ENCODE measurements at regions not wholly inside any gene's neighbourhood (a gene's known extent, or its start where the extent isn't known, plus 50 kb on each side); places are given as distances from the start of the nearest gene placed in this dataset.
"Not testable (repeated sequence)": the region's sequence is repeated elsewhere in the genome, so short reads cannot be mapped to it uniquely, and the experiment has no call there.

- H3K4me1 ChIP-seq (ENCODE audit: control insufficient read depth, extremely low read depth, insufficient read depth, low read length) = no peaks in the 10 kb centered on the region
- no peak for DNase-seq (ENCODE audit: low read depth, low spot score)
- H3K79me2 ChIP-seq (ENCODE audit: control insufficient read depth, insufficient read depth, low read length) = no peaks in the 10 kb centered on the region
- H3K9me1 ChIP-seq (ENCODE audit: control insufficient read depth, extremely low read depth, insufficient read depth, low read length) = no peaks in the 10 kb centered on the region
- no peaks in the 10 kb centered on the region for H3K36me3 ChIP-seq (ENCODE audit: control insufficient read depth in 2 of 2, extremely low read depth in 1 of 2, insufficient read depth in 2 of 2, low read length in 2 of 2)
- H3K27ac ChIP-seq (ENCODE audit: control insufficient read depth, insufficient read depth, low read length) = no peak overlapping the region
- H3K4me3 ChIP-seq (ENCODE audit: control insufficient read depth in 2 of 3, extremely low read depth in 1 of 3, insufficient read depth in 2 of 3, low read depth in 1 of 3, low read length in 3 of 3) = no peak overlapping the region
- no peaks in the 10 kb centered on the region for H3K27me3 ChIP-seq (ENCODE audit: control insufficient read depth, extremely low read depth, insufficient read depth, low read length)
- H3K9ac ChIP-seq (ENCODE audit: control insufficient read depth, extremely low read depth, insufficient read depth, low read length) = no peak overlapping the region
- no peak for FAIRE-seq
- dilution Hi-C loops (cut with MboI; ENCODE audit: extremely low pct_ligation_motif_present, low sequenced_read_pairs) = no loop called here
- TF ChIP-seq EZH2 (IDR thresholded peaks at IDR 0.05; ENCODE audit: low read length) (no peak), CTCF (optimal IDR thresholded peaks at IDR 0.05 in 1 of 3, IDR thresholded peaks at IDR 0.05 in 1 of 3, conservative IDR thresholded peaks at IDR 0.05 in 1 of 3; ENCODE audit: extremely low read depth in 1 of 3, insufficient read depth in 2 of 3, low read length in 3 of 3) (no peak)
- H4K20me1 ChIP-seq (ENCODE audit: control insufficient read depth, extremely low read depth, insufficient read depth, low read length) = no peaks in the 10 kb centered on the region
- H3K4me2 ChIP-seq (ENCODE audit: control insufficient read depth, extremely low read depth, insufficient read depth, low read depth, low read length) = no peak overlapping the region
- no peak overlapping the region for H2AFZ ChIP-seq (ENCODE audit: control insufficient read depth, low read length)
- no peaks in the 10 kb centered on the region for H3K9me3 ChIP-seq (ENCODE audit: control insufficient read depth, low read depth, low read length)
Observed at GRCh38 chr2:183476490-183476889, 352.2 kb downstream of the NUP35 start.

- Histone ChIP-seq H3K27ac (ENCODE audit: control insufficient read depth, insufficient read depth, low read length) (no peak overlapping the region), H4K20me1 (ENCODE audit: control insufficient read depth, extremely low read depth, insufficient read depth, low read length) (no peaks in the 10 kb centered on the region), H3K27me3 (ENCODE audit: control insufficient read depth, extremely low read depth, insufficient read depth, low read length) (no peaks in the 10 kb centered on the region), H3K79me2 (ENCODE audit: control insufficient read depth, insufficient read depth, low read length) (no peaks in the 10 kb centered on the region), H3K9me1 (ENCODE audit: control insufficient read depth, extremely low read depth, insufficient read depth, low read length) (no peaks in the 10 kb centered on the region), H3K9ac (ENCODE audit: control insufficient read depth, extremely low read depth, insufficient read depth, low read length) (no peak overlapping the region), H3K4me1 (ENCODE audit: control insufficient read depth, extremely low read depth, insufficient read depth, low read length) (no peaks in the 10 kb centered on the region), H2AFZ (ENCODE audit: control insufficient read depth, low read length) (no peak overlapping the region), H3K36me3 (ENCODE audit: control insufficient read depth in 2 of 2, extremely low read depth in 1 of 2, insufficient read depth in 2 of 2, low read length in 2 of 2) (no peaks in the 10 kb centered on the region), H3K4me2 (ENCODE audit: control insufficient read depth, extremely low read depth, insufficient read depth, low read depth, low read length) (no peak overlapping the region), H3K4me3 (ENCODE audit: control insufficient read depth in 2 of 3, extremely low read depth in 1 of 3, insufficient read depth in 2 of 3, low read depth in 1 of 3, low read length in 3 of 3) (no peak overlapping the region), H3K9me3 (ENCODE audit: control insufficient read depth, low read depth, low read length) (no peaks in the 10 kb centered on the region)
- FAIRE-seq = no peak
- no peak for TF ChIP-seq CTCF (optimal IDR thresholded peaks at IDR 0.05 in 1 of 3, IDR thresholded peaks at IDR 0.05 in 1 of 3, conservative IDR thresholded peaks at IDR 0.05 in 1 of 3; ENCODE audit: extremely low read depth in 1 of 3, insufficient read depth in 2 of 3, low read length in 3 of 3)
- no peak for TF ChIP-seq EZH2 (IDR thresholded peaks at IDR 0.05; ENCODE audit: low read length)
- no peak for DNase-seq (ENCODE audit: low read depth, low spot score)
- dilution Hi-C loops (cut with MboI; ENCODE audit: extremely low pct_ligation_motif_present, low sequenced_read_pairs) = no loop called here
Observed at GRCh38 chr2:183477296-183477695, 353.1 kb downstream of the NUP35 start.

GRCh38 chr2:183478941-183479595, 354.8 kb downstream of the NUP35 start:
- H3K36me3 ChIP-seq (ENCODE audit: control insufficient read depth in 2 of 2, extremely low read depth in 1 of 2, insufficient read depth in 2 of 2, low read length in 2 of 2); H3K27me3 ChIP-seq (ENCODE audit: control insufficient read depth, extremely low read depth, insufficient read depth, low read length); H3K79me2 ChIP-seq (ENCODE audit: control insufficient read depth, insufficient read depth, low read length); H3K9me1 ChIP-seq (ENCODE audit: control insufficient read depth, extremely low read depth, insufficient read depth, low read length); H3K4me1 ChIP-seq (ENCODE audit: control insufficient read depth, extremely low read depth, insufficient read depth, low read length); H4K20me1 ChIP-seq (ENCODE audit: control insufficient read depth, extremely low read depth, insufficient read depth, low read length); FAIRE-seq; H3K27ac ChIP-seq (ENCODE audit: control insufficient read depth, insufficient read depth, low read length); dilution Hi-C loops (cut with MboI; ENCODE audit: extremely low pct_ligation_motif_present, low sequenced_read_pairs); H3K9me3 ChIP-seq (ENCODE audit: control insufficient read depth, low read depth, low read length); H2AFZ ChIP-seq (ENCODE audit: control insufficient read depth, low read length); H3K4me2 ChIP-seq (ENCODE audit: control insufficient read depth, extremely low read depth, insufficient read depth, low read depth, low read length); H3K4me3 ChIP-seq (ENCODE audit: control insufficient read depth in 2 of 3, extremely low read depth in 1 of 3, insufficient read depth in 2 of 3, low read depth in 1 of 3, low read length in 3 of 3); H3K9ac ChIP-seq (ENCODE audit: control insufficient read depth, extremely low read depth, insufficient read depth, low read length); DNase-seq (ENCODE audit: low read depth, low spot score): not testable (repeated sequence)

All from keratinocyte (primary cell).